ENCODE measurements at regions not wholly inside any gene's neighbourhood (a gene's known extent, or its start where the extent isn't known, plus 50 kb on each side); places are given as distances from the start of the nearest gene placed in this dataset.

DNA sequence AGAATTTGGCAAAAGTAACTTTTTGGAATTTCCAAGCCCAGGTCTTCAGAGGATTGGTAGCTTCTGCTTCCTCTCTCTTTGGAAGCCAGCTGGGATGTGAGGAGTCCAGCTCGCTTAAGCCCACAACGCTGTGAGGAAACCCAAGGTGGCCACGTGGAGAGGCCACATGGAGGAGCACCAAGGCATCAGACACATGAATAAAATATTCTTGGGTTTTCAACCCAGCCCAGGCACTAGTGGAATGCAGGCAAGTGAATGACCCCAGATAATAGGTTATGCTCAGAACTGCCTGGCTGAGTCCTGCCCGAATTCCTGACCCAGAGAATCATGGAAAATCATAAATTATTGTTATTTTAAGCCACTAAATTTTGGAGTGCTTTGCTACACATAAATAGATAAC lies 119.7 kb upstream of the PARP11 start:
- peaks cover 16% of the 10 kb centered on the region for H3K27me3 Mint-ChIP-seq (ENCODE audit: insufficient read depth, low read depth, poor library complexity)
- no peak for ATAC-seq
- no peaks in the 10 kb centered on the region for H4K20me1 ChIP-seq (replicated peaks; ENCODE audit: insufficient read depth)

More for the DNA sequence above, 119.7 kb upstream of the PARP11 start:
- Histone ChIP-seq H2AFZ (no peak overlapping the region), H3K27me3 (ENCODE audit: insufficient read depth) (no peaks in the 10 kb centered on the region), H3K36me3 (ENCODE audit: insufficient read depth) (no peaks in the 10 kb centered on the region), H3K4me2 (no peak overlapping the region), H3K4me1 (ENCODE audit: insufficient read depth) (peaks cover 4% of the 10 kb centered on the region; the same call in 1 of the 2 replicates), H3K79me2 (replicated peaks; ENCODE audit: insufficient read depth) (no peaks in the 10 kb centered on the region), H3K9me2 (ENCODE audit: insufficient read depth) (peaks cover 13% of the 10 kb centered on the region), H3K27ac (ENCODE audit: low read depth) (no peak overlapping the region), H3K4me3 (no peak overlapping the region), H3F3A (replicated peaks; ENCODE audit: low read depth) (no peaks in the 10 kb centered on the region)
- Mint-ChIP-seq H3K4me3 (no peak overlapping the region), H3K9me3 (no peaks in the 10 kb centered on the region), H3K36me3 (ENCODE audit: low read depth) (no peaks in the 10 kb centered on the region), H3K4me1 (peaks cover 8% of the 10 kb centered on the region; the same call in 2 of the 3 replicates), H3K27ac (no peak overlapping the region)
- TF ChIP-seq, protein P1, sequence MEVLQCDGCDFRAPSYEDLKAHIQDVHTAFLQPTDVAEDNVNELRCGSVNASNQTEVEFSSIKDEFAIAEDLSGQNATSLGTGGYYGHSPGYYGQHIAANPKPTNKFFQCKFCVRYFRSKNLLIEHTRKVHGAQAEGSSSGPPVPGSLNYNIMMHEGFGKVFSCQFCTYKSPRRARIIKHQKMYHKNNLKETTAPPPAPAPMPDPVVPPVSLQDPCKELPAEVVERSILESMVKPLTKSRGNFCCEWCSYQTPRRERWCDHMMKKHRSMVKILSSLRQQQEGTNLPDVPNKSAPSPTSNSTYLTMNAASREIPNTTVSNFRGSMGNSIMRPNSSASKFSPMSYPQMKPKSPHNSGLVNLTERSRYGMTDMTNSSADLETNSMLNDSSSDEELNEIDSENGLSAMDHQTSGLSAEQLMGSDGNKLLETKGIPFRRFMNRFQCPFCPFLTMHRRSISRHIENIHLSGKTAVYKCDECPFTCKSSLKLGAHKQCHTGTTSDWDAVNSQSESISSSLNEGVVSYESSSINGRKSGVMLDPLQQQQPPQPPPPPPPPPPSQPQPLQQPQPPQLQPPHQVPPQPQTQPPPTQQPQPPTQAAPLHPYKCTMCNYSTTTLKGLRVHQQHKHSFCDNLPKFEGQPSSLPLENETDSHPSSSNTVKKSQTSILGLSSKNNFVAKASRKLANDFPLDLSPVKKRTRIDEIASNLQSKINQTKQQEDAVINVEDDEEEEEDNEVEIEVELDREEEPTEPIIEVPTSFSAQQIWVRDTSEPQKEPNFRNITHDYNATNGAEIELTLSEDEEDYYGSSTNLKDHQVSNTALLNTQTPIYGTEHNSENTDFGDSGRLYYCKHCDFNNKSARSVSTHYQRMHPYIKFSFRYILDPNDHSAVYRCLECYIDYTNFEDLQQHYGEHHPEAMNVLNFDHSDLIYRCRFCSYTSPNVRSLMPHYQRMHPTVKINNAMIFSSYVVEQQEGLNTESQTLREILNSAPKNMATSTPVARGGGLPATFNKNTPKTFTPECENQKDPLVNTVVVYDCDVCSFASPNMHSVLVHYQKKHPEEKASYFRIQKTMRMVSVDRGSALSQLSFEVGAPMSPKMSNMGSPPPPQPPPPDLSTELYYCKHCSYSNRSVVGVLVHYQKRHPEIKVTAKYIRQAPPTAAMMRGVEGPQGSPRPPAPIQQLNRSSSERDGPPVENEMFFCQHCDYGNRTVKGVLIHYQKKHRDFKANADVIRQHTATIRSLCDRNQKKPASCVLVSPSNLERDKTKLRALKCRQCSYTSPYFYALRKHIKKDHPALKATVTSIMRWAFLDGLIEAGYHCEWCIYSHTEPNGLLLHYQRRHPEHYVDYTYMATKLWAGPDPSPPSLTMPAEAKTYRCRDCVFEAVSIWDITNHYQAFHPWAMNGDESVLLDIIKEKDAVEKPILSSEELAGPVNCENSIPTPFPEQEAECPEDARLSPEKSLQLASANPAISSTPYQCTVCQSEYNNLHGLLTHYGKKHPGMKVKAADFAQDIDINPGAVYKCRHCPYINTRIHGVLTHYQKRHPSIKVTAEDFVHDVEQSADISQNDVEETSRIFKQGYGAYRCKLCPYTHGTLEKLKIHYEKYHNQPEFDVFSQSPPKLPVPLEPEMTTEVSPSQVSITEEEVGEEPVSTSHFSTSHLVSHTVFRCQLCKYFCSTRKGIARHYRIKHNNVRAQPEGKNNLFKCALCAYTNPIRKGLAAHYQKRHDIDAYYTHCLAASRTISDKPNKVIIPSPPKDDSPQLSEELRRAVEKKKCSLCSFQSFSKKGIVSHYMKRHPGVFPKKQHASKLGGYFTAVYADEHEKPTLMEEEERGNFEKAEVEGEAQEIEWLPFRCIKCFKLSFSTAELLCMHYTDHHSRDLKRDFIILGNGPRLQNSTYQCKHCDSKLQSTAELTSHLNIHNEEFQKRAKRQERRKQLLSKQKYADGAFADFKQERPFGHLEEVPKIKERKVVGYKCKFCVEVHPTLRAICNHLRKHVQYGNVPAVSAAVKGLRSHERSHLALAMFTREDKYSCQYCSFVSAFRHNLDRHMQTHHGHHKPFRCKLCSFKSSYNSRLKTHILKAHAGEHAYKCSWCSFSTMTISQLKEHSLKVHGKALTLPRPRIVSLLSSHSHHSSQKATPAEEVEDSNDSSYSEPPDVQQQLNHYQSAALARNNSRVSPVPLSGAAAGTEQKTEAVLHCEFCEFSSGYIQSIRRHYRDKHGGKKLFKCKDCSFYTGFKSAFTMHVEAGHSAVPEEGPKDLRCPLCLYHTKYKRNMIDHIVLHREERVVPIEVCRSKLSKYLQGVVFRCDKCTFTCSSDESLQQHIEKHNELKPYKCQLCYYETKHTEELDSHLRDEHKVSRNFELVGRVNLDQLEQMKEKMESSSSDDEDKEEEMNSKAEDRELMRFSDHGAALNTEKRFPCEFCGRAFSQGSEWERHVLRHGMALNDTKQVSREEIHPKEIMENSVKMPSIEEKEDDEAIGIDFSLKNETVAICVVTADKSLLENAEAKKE (CRISPR knock-in tag; IDR thresholded peaks at IDR 0.05), result no peak
- TF ChIP-seq, protein P2, sequence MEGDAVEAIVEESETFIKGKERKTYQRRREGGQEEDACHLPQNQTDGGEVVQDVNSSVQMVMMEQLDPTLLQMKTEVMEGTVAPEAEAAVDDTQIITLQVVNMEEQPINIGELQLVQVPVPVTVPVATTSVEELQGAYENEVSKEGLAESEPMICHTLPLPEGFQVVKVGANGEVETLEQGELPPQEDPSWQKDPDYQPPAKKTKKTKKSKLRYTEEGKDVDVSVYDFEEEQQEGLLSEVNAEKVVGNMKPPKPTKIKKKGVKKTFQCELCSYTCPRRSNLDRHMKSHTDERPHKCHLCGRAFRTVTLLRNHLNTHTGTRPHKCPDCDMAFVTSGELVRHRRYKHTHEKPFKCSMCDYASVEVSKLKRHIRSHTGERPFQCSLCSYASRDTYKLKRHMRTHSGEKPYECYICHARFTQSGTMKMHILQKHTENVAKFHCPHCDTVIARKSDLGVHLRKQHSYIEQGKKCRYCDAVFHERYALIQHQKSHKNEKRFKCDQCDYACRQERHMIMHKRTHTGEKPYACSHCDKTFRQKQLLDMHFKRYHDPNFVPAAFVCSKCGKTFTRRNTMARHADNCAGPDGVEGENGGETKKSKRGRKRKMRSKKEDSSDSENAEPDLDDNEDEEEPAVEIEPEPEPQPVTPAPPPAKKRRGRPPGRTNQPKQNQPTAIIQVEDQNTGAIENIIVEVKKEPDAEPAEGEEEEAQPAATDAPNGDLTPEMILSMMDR (conservative IDR thresholded peaks at IDR 0.05; ENCODE audit: low read depth in 2 of 2), result no peak
- no peak for TF ChIP-seq JUNB (IDR thresholded peaks at IDR 0.05; ENCODE audit: unreplicated experiment)
- TF ChIP-seq CREB1 (CRISPR knock-in tag; IDR thresholded peaks at IDR 0.05; ENCODE audit: low read depth), result no peak
- no peak for TF ChIP-seq STAT1 (IDR thresholded peaks at IDR 0.05; ENCODE audit: unreplicated experiment)
- no peak for TF ChIP-seq NANOG (IDR thresholded peaks at IDR 0.05; ENCODE audit: borderline replicate concordance)
- no peak for TF ChIP-seq EZH2phosphoT487 (IDR thresholded peaks at IDR 0.05; ENCODE audit: unreplicated experiment)
- TF ChIP-seq ZNF331 (CRISPR knock-in tag; IDR thresholded peaks at IDR 0.05; ENCODE audit: low read depth), result no peak
- no peak for TF ChIP-seq REST (IDR thresholded peaks at IDR 0.05; ENCODE audit: unreplicated experiment)
- no peak for TF ChIP-seq EZH2 (IDR thresholded peaks at IDR 0.05; ENCODE audit: low read depth, unreplicated experiment)
- no peak for TF ChIP-seq POLR2AphosphoS5 (IDR thresholded peaks at IDR 0.05; ENCODE audit: low read depth)
- TF ChIP-seq ZNF114 (CRISPR knock-in tag; IDR thresholded peaks at IDR 0.05), result no peak
- TF ChIP-seq, protein P3, sequence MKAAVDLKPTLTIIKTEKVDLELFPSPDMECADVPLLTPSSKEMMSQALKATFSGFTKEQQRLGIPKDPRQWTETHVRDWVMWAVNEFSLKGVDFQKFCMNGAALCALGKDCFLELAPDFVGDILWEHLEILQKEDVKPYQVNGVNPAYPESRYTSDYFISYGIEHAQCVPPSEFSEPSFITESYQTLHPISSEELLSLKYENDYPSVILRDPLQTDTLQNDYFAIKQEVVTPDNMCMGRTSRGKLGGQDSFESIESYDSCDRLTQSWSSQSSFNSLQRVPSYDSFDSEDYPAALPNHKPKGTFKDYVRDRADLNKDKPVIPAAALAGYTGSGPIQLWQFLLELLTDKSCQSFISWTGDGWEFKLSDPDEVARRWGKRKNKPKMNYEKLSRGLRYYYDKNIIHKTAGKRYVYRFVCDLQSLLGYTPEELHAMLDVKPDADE (IDR thresholded peaks at IDR 0.05), result no peak
- DNase-seq (ENCODE audit: low spot score), result no peak

Measured in GM23338 (cell line).